Uterus (tissue), 2 donors: ENCODE measurements at regions not wholly inside any gene's neighbourhood (a gene's known extent, or its start where the extent isn't known, plus 50 kb on each side); places are given as distances from the start of the nearest gene placed in this dataset.

Source experiments
- POLR2A ChIP-seq, 2 donors: fragments of 450-650 bp; IDR thresholded peaks; one replicate each; pipeline ENCODE4 v1.6.1; 2016; ENCODE audit warnings: antibody characterized with exemption in 2 of 2, mild to moderate bottlenecking in 1 of 2, moderate library complexity in 1 of 2
- TF ChIP-seq, protein P1 (sequence below), 4 experiments: fragments of 200-600 bp in 2 of 4; fragments of 450-650 bp in 2 of 4; sonication (generic) in 2 of 4; IDR thresholded peaks; one replicate each; pipeline ENCODE4 v1.5.1; 2016 to 2019; ENCODE audit warnings: antibody characterized with exemption in 4 of 4, mild to moderate bottlenecking in 2 of 4, moderate library complexity in 1 of 4

GRCh38 chr1:2862814-2863647, 61.5 kb upstream of the TTC34 start:
- TF ChIP-seq, protein P1, sequence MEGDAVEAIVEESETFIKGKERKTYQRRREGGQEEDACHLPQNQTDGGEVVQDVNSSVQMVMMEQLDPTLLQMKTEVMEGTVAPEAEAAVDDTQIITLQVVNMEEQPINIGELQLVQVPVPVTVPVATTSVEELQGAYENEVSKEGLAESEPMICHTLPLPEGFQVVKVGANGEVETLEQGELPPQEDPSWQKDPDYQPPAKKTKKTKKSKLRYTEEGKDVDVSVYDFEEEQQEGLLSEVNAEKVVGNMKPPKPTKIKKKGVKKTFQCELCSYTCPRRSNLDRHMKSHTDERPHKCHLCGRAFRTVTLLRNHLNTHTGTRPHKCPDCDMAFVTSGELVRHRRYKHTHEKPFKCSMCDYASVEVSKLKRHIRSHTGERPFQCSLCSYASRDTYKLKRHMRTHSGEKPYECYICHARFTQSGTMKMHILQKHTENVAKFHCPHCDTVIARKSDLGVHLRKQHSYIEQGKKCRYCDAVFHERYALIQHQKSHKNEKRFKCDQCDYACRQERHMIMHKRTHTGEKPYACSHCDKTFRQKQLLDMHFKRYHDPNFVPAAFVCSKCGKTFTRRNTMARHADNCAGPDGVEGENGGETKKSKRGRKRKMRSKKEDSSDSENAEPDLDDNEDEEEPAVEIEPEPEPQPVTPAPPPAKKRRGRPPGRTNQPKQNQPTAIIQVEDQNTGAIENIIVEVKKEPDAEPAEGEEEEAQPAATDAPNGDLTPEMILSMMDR (IDR thresholded peaks at IDR 0.05), result no peak
- TF ChIP-seq POLR2A (IDR thresholded peaks at IDR 0.05), result no peak
